ENCODE measurements at regions not wholly inside any gene's neighbourhood (a gene's known extent, or its start where the extent isn't known, plus 50 kb on each side); places are given as distances from the start of the nearest gene placed in this dataset.
A peak's percentile ranks its signal among the peaks of the same experiment; 100 is the strongest.

- TF ChIP-seq POLR2H (tag; IDR thresholded peaks at IDR 0.05; ENCODE audit: low read depth) = peak; percentile 49
- peak; percentile 56 for TF ChIP-seq CBFA2T3 (IDR thresholded peaks at IDR 0.05)
- TF ChIP-seq FOXA1 (IDR thresholded peaks at IDR 0.05; ENCODE audit: borderline replicate concordance) = no peak
- TF ChIP-seq GABPA (tag; conservative IDR thresholded peaks at IDR 0.05; ENCODE audit: low read depth) = peak; percentile 33; the same call in 1 of the 2 replicates
- TF ChIP-seq POLR3A (IDR thresholded peaks at IDR 0.05; ENCODE audit: borderline replicate concordance, extremely low read depth, insufficient read depth, insufficient read length) = no peak
- TF ChIP-seq ZNF592 (IDR thresholded peaks at IDR 0.05) = peak; percentile 65
- TF ChIP-seq ZNF143 (CRISPR knock-in tag; IDR thresholded peaks at IDR 0.05) = no peak
- no peak for TF ChIP-seq BCLAF1 (IDR thresholded peaks at IDR 0.05; ENCODE audit: borderline replicate concordance in 1 of 2, control insufficient read depth in 1 of 2, low read depth in 2 of 2, low read length in 1 of 2)
- TF ChIP-seq ZNF239 (CRISPR knock-in tag; IDR thresholded peaks at IDR 0.05) = no peak
- peak; percentile 87 for TF ChIP-seq EP300 (IDR thresholded peaks at IDR 0.05; ENCODE audit: low read length)
- peak; percentile 68 for TF ChIP-seq SMARCA4 (IDR thresholded peaks at IDR 0.05)
Measured at GRCh38 chr1:173330149-173330951, 123.2 kb upstream of the TNFSF4 start (continued).
